ENCODE measurements at regions not wholly inside any gene's neighbourhood (a gene's known extent, or its start where the extent isn't known, plus 50 kb on each side); places are given as distances from the start of the nearest gene placed in this dataset.

- H3K36me3 Mint-ChIP-seq (ENCODE audit: unreplicated experiment) = peaks cover 8% of the 10 kb centered on the region
- no peak for DNase-seq
- no peaks in the 10 kb centered on the region for H3K27me3 Mint-ChIP-seq (ENCODE audit: unreplicated experiment)
- no peak overlapping the region for H3K27ac Mint-ChIP-seq (ENCODE audit: unreplicated experiment)
- peaks cover 2% of the 10 kb centered on the region for H3K9me3 Mint-ChIP-seq (ENCODE audit: unreplicated experiment)
- no peak for TF ChIP-seq CTCF (IDR thresholded peaks at IDR 0.05; ENCODE audit: partially characterized antibody, unreplicated experiment)
- no peak overlapping the region for H3K4me3 Mint-ChIP-seq (ENCODE audit: unreplicated experiment)
- H3K4me1 Mint-ChIP-seq (ENCODE audit: low read depth, unreplicated experiment) = no peaks in the 10 kb centered on the region
Measured at GRCh38 chr13:104143760-104144416, 1077.7 kb upstream of the SLC10A2 start.

- no peak for DNase-seq
- no peaks in the 10 kb centered on the region for H3K4me1 Mint-ChIP-seq (ENCODE audit: low read depth, unreplicated experiment)
- H3K4me3 Mint-ChIP-seq (ENCODE audit: unreplicated experiment) = no peak overlapping the region
- H3K27ac Mint-ChIP-seq (ENCODE audit: unreplicated experiment) = no peak overlapping the region
- H3K36me3 Mint-ChIP-seq (ENCODE audit: unreplicated experiment) = no peaks in the 10 kb centered on the region
- TF ChIP-seq CTCF (IDR thresholded peaks at IDR 0.05; ENCODE audit: partially characterized antibody, unreplicated experiment) = no peak
- H3K9me3 Mint-ChIP-seq (ENCODE audit: unreplicated experiment) = no peaks in the 10 kb centered on the region
- H3K27me3 Mint-ChIP-seq (ENCODE audit: unreplicated experiment) = no peaks in the 10 kb centered on the region
Measured at GRCh38 chr13:104140552-104140951, 1074.3 kb upstream of the SLC10A2 start.

GRCh38 chr13:104137416-104137815 is 1071.2 kb upstream of the SLC10A2 start:
- H3K9me3 Mint-ChIP-seq (ENCODE audit: unreplicated experiment) = no peaks in the 10 kb centered on the region
- no peak overlapping the region for H3K27ac Mint-ChIP-seq (ENCODE audit: unreplicated experiment)
- H3K27me3 Mint-ChIP-seq (ENCODE audit: unreplicated experiment) = no peaks in the 10 kb centered on the region
- no peak overlapping the region for H3K4me3 Mint-ChIP-seq (ENCODE audit: unreplicated experiment)
- H3K4me1 Mint-ChIP-seq (ENCODE audit: low read depth, unreplicated experiment) = no peaks in the 10 kb centered on the region
- H3K36me3 Mint-ChIP-seq (ENCODE audit: unreplicated experiment) = no peaks in the 10 kb centered on the region
- TF ChIP-seq CTCF (IDR thresholded peaks at IDR 0.05; ENCODE audit: partially characterized antibody, unreplicated experiment) = no peak
- DNase-seq = no peak

- H3K27ac Mint-ChIP-seq (ENCODE audit: unreplicated experiment) = no peak overlapping the region
- no peak overlapping the region for H3K4me3 Mint-ChIP-seq (ENCODE audit: unreplicated experiment)
- H3K27me3 Mint-ChIP-seq (ENCODE audit: unreplicated experiment) = no peaks in the 10 kb centered on the region
- no peaks in the 10 kb centered on the region for H3K9me3 Mint-ChIP-seq (ENCODE audit: unreplicated experiment)
- no peaks in the 10 kb centered on the region for H3K36me3 Mint-ChIP-seq (ENCODE audit: unreplicated experiment)
- no peak for TF ChIP-seq CTCF (IDR thresholded peaks at IDR 0.05; ENCODE audit: partially characterized antibody, unreplicated experiment)
- DNase-seq = no peak
- H3K4me1 Mint-ChIP-seq (ENCODE audit: low read depth, unreplicated experiment) = no peaks in the 10 kb centered on the region
Measured at GRCh38 chr13:104132849-104133248, 1066.6 kb upstream of the SLC10A2 start.

- Mint-ChIP-seq H3K4me1 (ENCODE audit: low read depth, unreplicated experiment) (no peaks in the 10 kb centered on the region), H3K27ac (ENCODE audit: unreplicated experiment) (no peak overlapping the region), H3K27me3 (ENCODE audit: unreplicated experiment) (no peaks in the 10 kb centered on the region), H3K4me3 (ENCODE audit: unreplicated experiment) (no peak overlapping the region), H3K9me3 (ENCODE audit: unreplicated experiment) (no peaks in the 10 kb centered on the region), H3K36me3 (ENCODE audit: unreplicated experiment) (no peaks in the 10 kb centered on the region)
- no peak for DNase-seq
- no peak for TF ChIP-seq CTCF (IDR thresholded peaks at IDR 0.05; ENCODE audit: partially characterized antibody, unreplicated experiment)
Measured at GRCh38 chr13:104114101-104114500, 1047.9 kb upstream of the SLC10A2 start.
